OCI-LY3 (cell line): ENCODE measurements at regions not wholly inside any gene's neighbourhood (a gene's known extent, or its start where the extent isn't known, plus 50 kb on each side); places are given as distances from the start of the nearest gene placed in this dataset.
A peak's percentile ranks its signal among the peaks of the same experiment; 100 is the strongest.

ENCODE experiments used
- H2AFZ ChIP-seq: fragments of 200-600, 300-600 bp; shearing (Covaris generic); 2 replicates; pipeline ENCODE4 v1.6.0; 2014; ENCODE audit warnings: antibody characterized with exemption, low read depth, low read length
- H3K27ac ChIP-seq: fragments of 200-600, 300-600 bp; sonication (generic); 2 replicates; pipeline ENCODE4 v1.5.1; 2014; ENCODE audit warnings: mild to moderate bottlenecking, low read length, moderate library complexity, mixed read lengths
- H3K27me3 ChIP-seq: fragments of 200-600, 300-600 bp; sonication (generic); 2 replicates; pipeline ENCODE4 v1.6.1; 2014; ENCODE audit warnings: low read depth, low read length, mixed read lengths
- H3K36me3 ChIP-seq: fragments of 200-600, 300-600 bp; sonication (generic); replicated peaks from 2 replicates; pipeline ENCODE3; 2014; ENCODE audit warnings: low read depth, low read length, mixed read lengths
- H3K4me1 ChIP-seq: fragments of 300-600, 200-600 bp; sonication (generic); 2 replicates; pipeline ENCODE4 v1.6.1; 2014; ENCODE audit warnings: low read length, mixed read lengths
- H3K4me2 ChIP-seq: fragments of 200-600, 300-600 bp; sonication (generic); 2 replicates; pipeline ENCODE4 v1.6.1; 2014; ENCODE audit warnings: low read length, mixed read lengths
- H3K4me3 ChIP-seq: fragments of 300-600, 200-600 bp; sonication (generic); 2 replicates; pipeline ENCODE4 v1.5.1; 2014; ENCODE audit warnings: antibody characterized with exemption, mild to moderate bottlenecking, low read length, moderate library complexity
- H3K79me2 ChIP-seq: fragments of 300-600, 200-600 bp; shearing (Covaris generic); 2 replicates; pipeline ENCODE4 v1.6.1; 2014; ENCODE audit warnings: mild to moderate bottlenecking, low read length, mixed read lengths
- H3K9ac ChIP-seq: fragments of 300-600, 200-600 bp; shearing (Covaris generic); 2 replicates; pipeline ENCODE4 v1.6.0; 2014; ENCODE audit warnings: mild to moderate bottlenecking, low read length, moderate library complexity
- H3K9me3 ChIP-seq: fragments of 200-600, 300-600 bp; shearing (Covaris generic); 2 replicates; pipeline ENCODE4 v1.6.1; 2014; ENCODE audit warnings: low read length, mixed read lengths; ENCODE audit not compliant: insufficient read depth
- H4K20me1 ChIP-seq: fragments of 200-600, 300-600 bp; sonication (generic); 2 replicates; pipeline ENCODE4 v1.6.1; 2016; ENCODE audit warnings: low read length, mixed read lengths; ENCODE audit not compliant: insufficient read depth
- CTCF ChIP-seq: fragments of 200-600, 300-600 bp; sonication (generic); IDR thresholded peaks from 2 replicates; pipeline ENCODE4 v1.5.1; 2014; ENCODE audit warnings: antibody characterized with exemption, low read length, low read depth
- EZH2phosphoT487 ChIP-seq: fragments of 200-600 bp; shearing (Covaris generic); IDR thresholded peaks from 2 replicates; pipeline ENCODE4 v1.6.1; 2018; ENCODE audit warnings: antibody characterized with exemption, mixed run types, low read depth

- no peaks in the 10 kb centered on the region for H4K20me1 ChIP-seq
- TF ChIP-seq EZH2phosphoT487 = no peak
- H3K36me3 ChIP-seq = peaks cover 11% of the 10 kb centered on the region
- peaks cover 24% of the 10 kb centered on the region for H3K4me1 ChIP-seq
- H2AFZ ChIP-seq = no peak overlapping the region
- H3K4me3 ChIP-seq = peak overlapping the region; percentile 56
- peak overlapping the region; percentile 72 for H3K4me2 ChIP-seq
- peak overlapping the region; percentile 25; the same call in 1 of the 2 replicates for H3K9ac ChIP-seq
- H3K27me3 ChIP-seq = no peaks in the 10 kb centered on the region
- no peaks in the 10 kb centered on the region for H3K79me2 ChIP-seq
- peaks cover 12% of the 10 kb centered on the region for H3K9me3 ChIP-seq
- H3K27ac ChIP-seq = peak overlapping the region; percentile 68
Measured at GRCh38 chr12:25713264-25713663, 160.2 kb upstream of the LMNTD1 start.

- no peak overlapping the region for H3K4me2 ChIP-seq
- no peak overlapping the region for H3K9ac ChIP-seq
- H3K27me3 ChIP-seq = no peaks in the 10 kb centered on the region
- H3K36me3 ChIP-seq = peaks cover 11% of the 10 kb centered on the region
- no peak overlapping the region for H2AFZ ChIP-seq
- no peak overlapping the region for H3K27ac ChIP-seq
- no peaks in the 10 kb centered on the region for H3K79me2 ChIP-seq
- no peaks in the 10 kb centered on the region for H4K20me1 ChIP-seq
- H3K9me3 ChIP-seq = peaks cover 12% of the 10 kb centered on the region
- no peak overlapping the region for H3K4me3 ChIP-seq
- peaks cover 24% of the 10 kb centered on the region for H3K4me1 ChIP-seq
- TF ChIP-seq EZH2phosphoT487 (no peak), CTCF (no peak)
Measured at GRCh38 chr12:25714198-25714984, 161.3 kb upstream of the LMNTD1 start.

GRCh38 chr12:25715102-25715501 lies 162.0 kb upstream of the LMNTD1 start:
- H3K36me3 ChIP-seq = peaks cover 10% of the 10 kb centered on the region
- H3K4me2 ChIP-seq = no peak overlapping the region
- no peaks in the 10 kb centered on the region for H4K20me1 ChIP-seq
- peaks cover 11% of the 10 kb centered on the region for H3K9me3 ChIP-seq
- H2AFZ ChIP-seq = no peak overlapping the region
- TF ChIP-seq EZH2phosphoT487 (no peak), CTCF (no peak)
- no peaks in the 10 kb centered on the region for H3K27me3 ChIP-seq
- H3K27ac ChIP-seq = no peak overlapping the region
- peaks cover 24% of the 10 kb centered on the region for H3K4me1 ChIP-seq
- no peak overlapping the region for H3K4me3 ChIP-seq
- no peaks in the 10 kb centered on the region for H3K79me2 ChIP-seq
- H3K9ac ChIP-seq = no peak overlapping the region

- Histone ChIP-seq H3K27ac (no peak overlapping the region), H3K4me2 (no peak overlapping the region), H3K4me1 (peaks cover 22% of the 10 kb centered on the region), H2AFZ (no peak overlapping the region), H3K79me2 (no peaks in the 10 kb centered on the region), H3K9me3 (no peaks in the 10 kb centered on the region), H3K36me3 (no peaks in the 10 kb centered on the region), H3K27me3 (no peaks in the 10 kb centered on the region), H4K20me1 (no peaks in the 10 kb centered on the region), H3K9ac (no peak overlapping the region), H3K4me3 (no peak overlapping the region)
- TF ChIP-seq EZH2phosphoT487 (no peak), CTCF (no peak)
Measured at GRCh38 chr12:25716842-25717241, 163.8 kb upstream of the LMNTD1 start.
